MCF 10A (cell line): ENCODE measurements at regions not wholly inside any gene's neighbourhood (a gene's known extent, or its start where the extent isn't known, plus 50 kb on each side); places are given as distances from the start of the nearest gene placed in this dataset.

Experiments used
- BruUV-seq: library from RNA; stranded (reverse); fragments of 400-500 nt; replicated peaks from 2 replicates; lab custom pipeline; 2021; lab: Mats Ljungman, UMichigan
- CTCF ChIA-PET: fragments of 300-600 bp; sonication (Branson Sonifier 250); formaldehyde crosslinking; extraction: SDS; loops from one replicate; lab custom pipeline; 2021; ENCODE audit warnings: antibody characterized with exemption, inconsistent platforms; lab: Yijun Ruan, JAX
- POLR2A ChIA-PET: fragments of 300-600, 350-650 bp; sonication (Branson Sonifier 250); formaldehyde crosslinking; extraction: SDS; loops from one replicate; lab custom pipeline; 2020; ENCODE audit warnings: antibody characterized with exemption, inconsistent platforms; lab: Yijun Ruan, JAX
- DNase-seq: peaks from one replicate; pipeline ENCODE4 v3.0.0-alpha.2; 2018; ENCODE audit not compliant: unreplicated experiment
- H3K27ac Mint-ChIP-seq: one replicate; pipeline ENCODE4 v1.8.0; 2022; ENCODE audit warnings: mild to moderate bottlenecking, low read depth, mixed read lengths; ENCODE audit not compliant: unreplicated experiment
- H3K27me3 Mint-ChIP-seq: one replicate; pipeline ENCODE4 v1.8.0; 2022; ENCODE audit warnings: mixed read lengths; ENCODE audit not compliant: insufficient read depth, unreplicated experiment
- H3K36me3 Mint-ChIP-seq: one replicate; pipeline ENCODE4 v1.8.0; 2022; ENCODE audit warnings: mild to moderate bottlenecking, moderate library complexity, mixed read lengths; ENCODE audit not compliant: insufficient read depth, unreplicated experiment
- H3K4me1 Mint-ChIP-seq: one replicate; pipeline ENCODE4 v1.8.0; 2022; ENCODE audit warnings: mixed read lengths; ENCODE audit not compliant: insufficient read depth, unreplicated experiment
- H3K4me3 Mint-ChIP-seq: one replicate; pipeline ENCODE4 v1.8.0; 2022; ENCODE audit warnings: mild to moderate bottlenecking, moderate library complexity, mixed read lengths; ENCODE audit not compliant: unreplicated experiment
- H3K9me3 Mint-ChIP-seq: one replicate; pipeline ENCODE4 v1.8.0; 2022; ENCODE audit warnings: mixed read lengths; ENCODE audit not compliant: unreplicated experiment
- intact Hi-C: fragments of 100-400 bp; cut with micrococcal nuclease; formaldehyde crosslinking; loops from 2 replicates; pipeline ENCODE4 v1.14.1; 2022
- TF ChIP-seq, protein P1 (sequence below): fragments of 200-600 bp; IDR thresholded peaks from one replicate; pipeline ENCODE4 v1.8.0; 2022; ENCODE audit warnings: antibody characterized with exemption, mild to moderate bottlenecking; ENCODE audit not compliant: unreplicated experiment

DNA sequence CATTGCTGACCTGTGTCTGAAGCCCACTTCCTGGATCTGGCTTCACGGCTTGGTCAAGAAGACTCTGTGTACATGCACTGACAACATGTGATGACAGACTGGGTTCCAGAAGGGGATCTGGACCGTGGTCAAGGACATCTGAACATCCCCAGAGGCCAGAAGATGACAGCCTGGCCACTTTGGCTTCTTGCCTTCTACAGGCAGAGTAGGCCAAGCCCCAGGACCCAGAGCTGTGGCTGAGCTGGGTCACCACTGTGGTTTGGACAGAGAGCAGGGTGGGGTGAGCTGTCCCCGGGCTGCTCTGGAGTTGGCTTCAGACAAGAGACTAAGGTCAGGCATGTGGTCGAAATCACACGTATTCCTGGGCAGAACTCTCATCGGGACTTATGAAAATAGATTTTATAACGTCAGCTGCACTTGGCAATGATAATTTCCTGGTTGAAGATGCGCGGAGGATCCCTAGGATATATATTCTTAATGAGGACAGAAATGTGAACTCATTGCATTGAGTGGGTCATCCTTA, 114.1 kb upstream of the FRMD4B start:
- H3K9me3 Mint-ChIP-seq: peaks cover 8% of the 10 kb centered on the region
- ChIA-PET CTCF (interaction anchor here (0.6 to 1.9 kb wide), 3 partner anchors 10 to 99 kb away, joined by 3 to 6 read pairs (median 3); no protein-coding TSS in a partner anchor), POLR2A (interaction anchor here (0.5 kb wide), 1 partner anchor 139 kb away, joined by 3 read pairs; no protein-coding TSS in a partner anchor)
- H3K4me3 Mint-ChIP-seq: no peak overlapping the region
- intact Hi-C loops: no loop called here
- H3K27ac Mint-ChIP-seq: peak overlapping the region; percentile 61
- peaks cover 8% of the 10 kb centered on the region for H3K36me3 Mint-ChIP-seq
- peaks cover 23% of the 10 kb centered on the region for H3K4me1 Mint-ChIP-seq
- H3K27me3 Mint-ChIP-seq: no peaks in the 10 kb centered on the region
- TF ChIP-seq, protein P1, sequence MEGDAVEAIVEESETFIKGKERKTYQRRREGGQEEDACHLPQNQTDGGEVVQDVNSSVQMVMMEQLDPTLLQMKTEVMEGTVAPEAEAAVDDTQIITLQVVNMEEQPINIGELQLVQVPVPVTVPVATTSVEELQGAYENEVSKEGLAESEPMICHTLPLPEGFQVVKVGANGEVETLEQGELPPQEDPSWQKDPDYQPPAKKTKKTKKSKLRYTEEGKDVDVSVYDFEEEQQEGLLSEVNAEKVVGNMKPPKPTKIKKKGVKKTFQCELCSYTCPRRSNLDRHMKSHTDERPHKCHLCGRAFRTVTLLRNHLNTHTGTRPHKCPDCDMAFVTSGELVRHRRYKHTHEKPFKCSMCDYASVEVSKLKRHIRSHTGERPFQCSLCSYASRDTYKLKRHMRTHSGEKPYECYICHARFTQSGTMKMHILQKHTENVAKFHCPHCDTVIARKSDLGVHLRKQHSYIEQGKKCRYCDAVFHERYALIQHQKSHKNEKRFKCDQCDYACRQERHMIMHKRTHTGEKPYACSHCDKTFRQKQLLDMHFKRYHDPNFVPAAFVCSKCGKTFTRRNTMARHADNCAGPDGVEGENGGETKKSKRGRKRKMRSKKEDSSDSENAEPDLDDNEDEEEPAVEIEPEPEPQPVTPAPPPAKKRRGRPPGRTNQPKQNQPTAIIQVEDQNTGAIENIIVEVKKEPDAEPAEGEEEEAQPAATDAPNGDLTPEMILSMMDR: no peak
- DNase-seq: no peak
- no TSS peak for BruUV-seq

DNA sequence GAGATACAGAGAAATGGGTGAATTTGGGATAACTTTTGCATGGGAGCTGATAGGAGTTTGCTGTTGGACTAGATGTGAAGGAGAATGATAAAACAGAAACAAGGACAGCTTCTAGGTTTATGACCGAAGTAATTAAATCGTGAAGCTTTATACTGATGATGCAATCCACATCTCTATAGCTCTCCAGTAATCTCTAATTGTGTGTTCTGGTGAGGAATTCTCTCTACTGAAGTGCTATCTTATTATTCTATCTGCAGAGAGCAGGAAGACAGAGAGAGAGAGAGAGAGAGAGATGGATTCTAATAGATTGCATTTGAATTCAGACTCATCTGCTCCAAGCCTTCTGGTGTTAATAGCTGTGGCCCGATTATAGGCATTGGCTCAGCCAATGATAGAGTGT, 113.5 kb upstream of the FRMD4B start:
- Mint-ChIP-seq H3K36me3 (peaks cover 8% of the 10 kb centered on the region), H3K9me3 (peaks cover 8% of the 10 kb centered on the region), H3K27ac (no peak overlapping the region), H3K4me3 (no peak overlapping the region), H3K4me1 (peaks cover 18% of the 10 kb centered on the region), H3K27me3 (no peaks in the 10 kb centered on the region)
- CTCF ChIA-PET: interaction anchor here (0.6 to 1.9 kb wide), 4 partner anchors 16 to 338 kb away, joined by 3 to 6 read pairs (median 3); no protein-coding TSS in a partner anchor
- intact Hi-C loops: no loop called here
- TF ChIP-seq, protein P1: no peak
- POLR2A ChIA-PET: no interaction called here
- BruUV-seq: no TSS peak
- no peak for DNase-seq

DNA sequence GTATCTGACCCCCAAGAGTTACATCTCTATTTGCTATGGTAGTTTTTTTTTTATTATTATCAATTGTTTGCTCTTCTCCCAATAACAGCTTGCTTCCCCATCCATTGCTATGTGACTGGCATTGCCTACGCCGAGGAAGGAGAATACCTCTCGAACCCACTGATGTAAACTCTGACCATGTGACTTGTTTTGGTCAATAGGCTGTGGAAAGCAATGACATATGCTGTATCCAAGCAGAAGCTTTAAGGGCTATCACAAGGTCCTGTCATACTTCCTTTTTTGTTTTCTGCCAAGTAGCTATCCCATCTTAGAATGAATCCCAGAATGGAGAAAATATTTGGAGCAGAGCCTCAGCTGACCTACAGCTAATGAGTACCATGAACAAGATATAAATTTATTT, 111.0 kb upstream of the FRMD4B start:
- no peak for DNase-seq
- BruUV-seq: no TSS peak
- Mint-ChIP-seq H3K36me3 (peaks cover 8% of the 10 kb centered on the region), H3K9me3 (peaks cover 8% of the 10 kb centered on the region), H3K4me3 (no peak overlapping the region), H3K4me1 (peaks cover 14% of the 10 kb centered on the region), H3K27me3 (no peaks in the 10 kb centered on the region), H3K27ac (no peak overlapping the region)
- ChIA-PET POLR2A (interaction anchor here (1.7 kb wide), 1 partner anchor 9 kb away, joined by 3 read pairs; no protein-coding TSS in a partner anchor), CTCF (interaction anchor here (0.7 to 1.8 kb wide), 2 partner anchors 10 to 190 kb away, joined by 3 to 5 read pairs; no protein-coding TSS in a partner anchor)
- TF ChIP-seq, protein P1: no peak
- intact Hi-C loops: no loop called here

DNA sequence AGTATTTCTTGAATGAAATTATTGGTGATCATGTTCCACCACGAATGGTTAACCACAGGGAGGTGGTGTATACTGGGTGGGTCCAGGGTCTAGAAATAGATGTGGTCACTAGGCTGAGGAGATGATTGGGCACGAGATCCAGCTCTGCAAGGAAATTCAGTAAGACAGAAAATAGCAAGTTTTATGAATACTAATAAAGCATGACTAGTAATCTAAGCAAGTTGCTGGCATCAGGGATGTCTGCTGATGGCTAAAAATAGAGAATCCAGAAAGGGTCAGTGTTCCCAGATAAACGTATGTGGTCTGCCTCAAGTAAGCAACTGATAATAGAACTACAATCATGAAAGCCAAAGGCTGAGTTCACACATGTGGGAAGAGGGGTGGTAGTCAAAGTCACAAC, 108.3 kb upstream of the FRMD4B start:
- CTCF ChIA-PET: no interaction called here
- Mint-ChIP-seq H3K27me3 (no peaks in the 10 kb centered on the region), H3K27ac (no peak overlapping the region), H3K36me3 (peaks cover 8% of the 10 kb centered on the region), H3K4me3 (no peak overlapping the region), H3K9me3 (peaks cover 8% of the 10 kb centered on the region), H3K4me1 (peaks cover 13% of the 10 kb centered on the region)
- POLR2A ChIA-PET: interaction anchor here (0.7 kb wide), 1 partner anchor 27 kb away, joined by 3 read pairs; no protein-coding TSS in a partner anchor
- TF ChIP-seq, protein P1: no peak
- BruUV-seq: no TSS peak
- intact Hi-C loops: no loop called here
- no peak for DNase-seq
